Fibroblast of villous mesenchyme (primary cell): ENCODE measurements at regions not wholly inside any gene's neighbourhood (a gene's known extent, or its start where the extent isn't known, plus 50 kb on each side); places are given as distances from the start of the nearest gene placed in this dataset.

ENCODE experiments used
- DNase-seq: peaks from one replicate; pipeline ENCODE4 v3.0.0-alpha.2; 2010; ENCODE audit warnings: low read depth
- H3K4me3 ChIP-seq: 2 replicates; pipeline ENCODE4 v1.5.1; 2011; ENCODE audit warnings: low read depth, mild to moderate bottlenecking, low read length
- TF ChIP-seq, protein P1 (sequence below): IDR thresholded peaks from 2 replicates; pipeline ENCODE4 v1.5.1; 2012; ENCODE audit warnings: low read depth, mild to moderate bottlenecking, low read length; ENCODE audit not compliant: insufficient read depth

DNA sequence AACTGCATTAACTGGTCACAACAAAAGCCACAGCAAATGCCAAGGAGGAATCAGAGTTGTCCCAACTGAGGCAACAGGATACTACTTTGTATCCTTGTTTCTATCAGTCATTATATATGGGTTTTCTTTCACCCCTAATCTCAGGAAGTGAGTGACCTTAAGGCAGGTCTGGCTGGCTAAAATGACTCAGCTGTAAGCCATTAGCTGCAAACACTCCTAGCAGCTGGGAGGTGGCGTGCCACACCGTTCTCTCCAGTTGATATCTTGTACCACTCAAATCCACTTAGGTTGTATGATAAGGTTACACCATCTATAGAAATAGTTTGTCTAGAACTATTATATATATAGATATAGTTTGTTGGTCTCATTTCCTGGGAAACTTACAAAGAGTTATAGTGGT, 171.1 kb upstream of the MC4R start:
- TF ChIP-seq, protein P1, sequence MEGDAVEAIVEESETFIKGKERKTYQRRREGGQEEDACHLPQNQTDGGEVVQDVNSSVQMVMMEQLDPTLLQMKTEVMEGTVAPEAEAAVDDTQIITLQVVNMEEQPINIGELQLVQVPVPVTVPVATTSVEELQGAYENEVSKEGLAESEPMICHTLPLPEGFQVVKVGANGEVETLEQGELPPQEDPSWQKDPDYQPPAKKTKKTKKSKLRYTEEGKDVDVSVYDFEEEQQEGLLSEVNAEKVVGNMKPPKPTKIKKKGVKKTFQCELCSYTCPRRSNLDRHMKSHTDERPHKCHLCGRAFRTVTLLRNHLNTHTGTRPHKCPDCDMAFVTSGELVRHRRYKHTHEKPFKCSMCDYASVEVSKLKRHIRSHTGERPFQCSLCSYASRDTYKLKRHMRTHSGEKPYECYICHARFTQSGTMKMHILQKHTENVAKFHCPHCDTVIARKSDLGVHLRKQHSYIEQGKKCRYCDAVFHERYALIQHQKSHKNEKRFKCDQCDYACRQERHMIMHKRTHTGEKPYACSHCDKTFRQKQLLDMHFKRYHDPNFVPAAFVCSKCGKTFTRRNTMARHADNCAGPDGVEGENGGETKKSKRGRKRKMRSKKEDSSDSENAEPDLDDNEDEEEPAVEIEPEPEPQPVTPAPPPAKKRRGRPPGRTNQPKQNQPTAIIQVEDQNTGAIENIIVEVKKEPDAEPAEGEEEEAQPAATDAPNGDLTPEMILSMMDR = no peak
- no peak for DNase-seq
- H3K4me3 ChIP-seq = no peak overlapping the region

DNA sequence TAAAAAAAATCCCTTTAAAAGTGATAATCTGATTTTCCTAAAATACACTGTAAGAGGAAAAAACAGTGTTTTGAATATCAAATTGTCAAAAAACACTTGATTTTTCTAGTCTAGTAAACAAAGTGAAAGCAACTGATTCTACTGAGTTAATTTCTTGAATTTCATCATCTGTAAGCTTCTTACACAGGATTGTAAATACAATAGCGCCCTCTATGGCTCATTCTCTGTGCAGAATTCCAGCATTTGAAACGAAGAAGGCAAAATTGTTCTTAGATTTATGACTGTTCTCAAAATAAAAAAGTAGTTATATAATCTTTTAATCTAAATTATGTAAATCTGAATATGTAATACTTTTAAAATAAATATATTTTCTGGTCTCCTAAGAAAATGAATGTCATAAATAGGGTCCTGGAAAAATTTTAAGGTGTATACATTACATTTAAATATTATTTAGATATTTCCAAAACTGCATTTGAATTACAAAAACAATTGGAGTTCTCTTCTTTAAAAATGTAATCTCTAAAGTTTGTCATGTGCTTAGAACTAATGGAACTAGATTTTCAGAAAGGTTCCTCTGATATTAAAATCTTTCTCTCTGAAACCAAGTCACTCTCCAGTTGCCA, 176.9 kb upstream of the MC4R start:
- no peak overlapping the region for H3K4me3 ChIP-seq
- peak; percentile 79 for DNase-seq
- TF ChIP-seq, protein P1 = peak; percentile 82

DNA sequence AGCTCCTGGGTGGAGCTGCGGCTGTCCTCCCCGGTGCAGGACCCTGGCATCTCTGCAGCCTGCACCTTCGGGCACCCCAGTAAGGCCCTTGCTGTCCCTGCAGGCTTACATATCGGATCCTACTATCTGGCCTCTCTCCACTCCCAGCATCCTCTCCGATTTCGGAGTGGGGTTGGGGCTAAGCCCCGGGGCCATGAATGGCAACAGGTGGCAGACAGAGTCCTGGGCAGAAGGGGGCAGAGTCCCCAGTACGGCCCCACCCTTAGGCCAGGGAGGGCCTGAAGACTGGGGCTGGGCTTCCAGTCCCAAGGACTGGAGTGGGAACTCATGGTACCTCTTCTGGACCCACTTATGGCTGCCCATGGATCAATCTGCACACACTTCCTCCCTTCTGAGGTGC, 180.4 kb upstream of the MC4R start:
- DNase-seq = no peak
- TF ChIP-seq, protein P1 = no peak
- no peak overlapping the region for H3K4me3 ChIP-seq

DNA sequence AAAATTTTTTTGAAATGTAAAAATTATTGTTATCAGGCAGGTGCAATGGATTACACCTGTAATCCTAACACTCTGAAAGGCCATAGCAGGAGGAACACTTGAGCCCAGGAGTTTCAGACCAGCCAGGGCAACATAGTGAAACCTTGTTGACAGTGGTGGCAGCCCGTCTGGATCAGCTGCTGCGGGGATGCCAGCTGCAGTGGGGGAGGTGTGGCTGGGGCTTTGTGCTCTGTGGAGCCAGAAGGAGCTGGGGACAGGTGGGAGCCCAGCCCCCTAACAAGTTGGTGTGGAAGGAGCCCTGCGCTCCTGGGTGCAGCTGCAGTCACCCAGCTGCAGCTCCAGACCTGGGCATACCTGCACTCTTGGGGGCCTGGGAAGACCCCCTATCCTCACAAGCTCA, 182.4 kb upstream of the MC4R start:
- H3K4me3 ChIP-seq = no peak overlapping the region
- TF ChIP-seq, protein P1 = no peak
- DNase-seq = no peak

DNA sequence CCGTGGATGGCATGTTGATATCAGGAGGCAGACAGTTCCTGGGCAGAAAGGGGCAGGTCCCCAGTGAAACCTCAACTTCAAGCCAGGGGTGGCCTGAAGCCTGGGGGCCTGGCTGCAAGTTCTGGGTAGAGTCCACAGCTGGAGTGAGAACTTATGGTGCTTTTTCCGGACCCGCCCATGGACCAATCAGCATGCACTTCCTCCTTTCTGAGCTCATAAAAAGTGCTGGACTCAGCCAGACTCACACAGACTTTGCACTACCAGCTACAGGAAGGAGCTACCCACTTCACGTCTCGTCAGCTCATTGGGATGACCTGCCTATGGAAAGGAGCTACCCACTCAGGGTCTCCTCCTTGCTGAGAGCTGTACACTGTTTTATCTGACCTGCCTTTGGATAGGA, 183.1 kb upstream of the MC4R start:
- no peak overlapping the region for H3K4me3 ChIP-seq
- TF ChIP-seq, protein P1 = no peak
- no peak for DNase-seq

DNA sequence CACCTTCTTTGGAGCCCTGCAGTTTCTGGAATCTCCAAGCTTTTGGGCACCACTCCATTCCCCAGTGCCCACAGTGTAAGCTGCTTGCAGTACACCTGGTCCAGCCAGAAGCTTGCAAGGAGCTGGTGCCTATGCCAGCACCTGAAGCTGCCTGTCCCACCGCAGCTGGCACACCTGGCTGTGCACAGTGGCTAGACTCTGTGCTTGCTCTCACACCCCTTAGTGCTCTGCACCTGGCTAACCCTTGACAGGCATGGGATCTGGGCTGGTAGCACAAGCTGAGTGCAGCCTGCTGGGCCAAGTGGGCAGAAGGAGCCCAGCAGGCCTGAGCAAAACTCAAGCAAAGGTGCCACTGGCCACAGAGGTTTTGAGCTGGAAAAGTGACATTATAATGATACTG, 183.8 kb upstream of the MC4R start:
- TF ChIP-seq, protein P1 = no peak
- no peak overlapping the region for H3K4me3 ChIP-seq
- no peak for DNase-seq

DNA sequence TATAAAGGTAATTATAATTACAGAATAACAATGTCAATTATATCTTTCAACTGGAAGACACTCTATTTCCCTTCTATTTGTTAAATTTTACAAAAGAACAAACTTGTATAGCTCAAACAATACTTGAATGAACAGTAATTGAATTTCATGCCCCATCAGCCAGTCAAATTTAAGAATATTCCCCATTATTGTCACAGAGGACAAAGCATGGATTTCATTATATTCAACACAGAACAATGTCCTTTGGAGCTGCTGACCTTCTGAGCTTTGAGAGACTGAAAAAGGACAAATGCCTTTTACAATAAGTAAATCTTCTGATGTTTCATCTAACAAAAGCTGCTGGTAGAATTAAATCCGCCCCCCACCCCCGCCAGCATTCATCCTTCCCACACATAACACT, 187.5 kb upstream of the MC4R start:
- H3K4me3 ChIP-seq = no peak overlapping the region
- TF ChIP-seq, protein P1 = no peak
- no peak for DNase-seq
